HEK293 (cell line): ENCODE measurements at regions not wholly inside any gene's neighbourhood (a gene's known extent, or its start where the extent isn't known, plus 50 kb on each side); places are given as distances from the start of the nearest gene placed in this dataset.

Source experiments
- CTCF ChIP-seq: fragments of 450-650 bp; formaldehyde crosslinking; IDR thresholded peaks from 2 replicates; pipeline ENCODE4 v1.5.1; 2016; ENCODE audit warnings: missing biosample characterization, missing genetic modification characterization
- KLF9 ChIP-seq: fragments of 450-650 bp; formaldehyde crosslinking; IDR thresholded peaks from 2 replicates; pipeline ENCODE4 v1.5.1; 2016; ENCODE audit warnings: missing biosample characterization, missing genetic modification characterization, low read depth
- REST ChIP-seq: fragments of 450-650 bp; formaldehyde crosslinking; IDR thresholded peaks from 2 replicates; pipeline ENCODE4 v1.5.1; 2016; ENCODE audit warnings: missing biosample characterization, missing genetic modification characterization
- TRIM28 ChIP-seq: IDR thresholded peaks from 2 replicates; pipeline ENCODE4 v1.6.1; 2011; ENCODE audit warnings: low read length, control low read depth, borderline replicate concordance
- ZBTB21 ChIP-seq: fragments of 450-650 bp; formaldehyde crosslinking; IDR thresholded peaks from 2 replicates; pipeline ENCODE4 v1.5.1; 2017; ENCODE audit warnings: missing biosample characterization, missing genetic modification characterization
- ZBTB44 ChIP-seq: fragments of 450-650 bp; IDR thresholded peaks from 2 replicates; pipeline ENCODE4 v1.5.1; 2018; ENCODE audit warnings: missing biosample characterization, mild to moderate bottlenecking, missing genetic modification characterization
- ZFP69B ChIP-seq: fragments of 450-650 bp; formaldehyde crosslinking; IDR thresholded peaks from 2 replicates; pipeline ENCODE4 v1.5.1; 2016; ENCODE audit warnings: missing biosample characterization, missing genetic modification characterization
- ZNF19 ChIP-seq: fragments of 450-650 bp; formaldehyde crosslinking; IDR thresholded peaks from 2 replicates; pipeline ENCODE4; 2016; ENCODE audit warnings: missing biosample characterization, missing genetic modification characterization, low read depth
- ZNF274 ChIP-seq, 2 experiments: fragments of 200-500 bp in 1 of 2; fragments of 450-650 bp in 1 of 2; sonication (Bioruptor generic) in 1 of 2; formaldehyde crosslinking in 1 of 2; IDR thresholded peaks; 2 replicates each; pipeline versions ENCODE4 v1.5.1 to v1.6.1; 2014 to 2016; ENCODE audit warnings: borderline replicate concordance in 1 of 2, inconsistent platforms in 1 of 2, low read length in 1 of 2, missing biosample characterization in 1 of 2, missing genetic modification characterization in 1 of 2
- ZNF529 ChIP-seq: fragments of 450-650 bp; formaldehyde crosslinking; IDR thresholded peaks from 2 replicates; pipeline ENCODE4 v1.5.1; 2017; ENCODE audit warnings: missing genetic modification characterization, missing biosample characterization; ENCODE audit not compliant: insufficient replicate concordance
- ZNF549 ChIP-seq: fragments of 450-650 bp; IDR thresholded peaks from 2 replicates; pipeline ENCODE4 v1.5.1; 2018; ENCODE audit warnings: missing biosample characterization, missing genetic modification characterization, mild to moderate bottlenecking, inconsistent platforms, moderate library complexity

GRCh38 chr2:41709702-41710599, 337.9 kb upstream of the PKDCC start:
- TF ChIP-seq CTCF (tag by site-specific recombination) (no peak), ZNF19 (tag by site-specific recombination) (no peak), ZBTB21 (tag by site-specific recombination) (no peak), REST (tag by site-specific recombination) (no peak), TRIM28 (no peak), ZNF549 (tag by site-specific recombination) (no peak), ZBTB44 (tag by site-specific recombination) (no peak), ZNF274 (IDR thresholded peaks at IDR 0.05; ENCODE audit: low read length) (no peak), ZNF274 (tag by site-specific recombination; IDR thresholded peaks at IDR 0.05; ENCODE audit: borderline replicate concordance) (no peak), ZNF529 (no peak), KLF9 (no peak), ZFP69B (tag by site-specific recombination) (no peak)
